GM12892 (cell line): ENCODE measurements at regions not wholly inside any gene's neighbourhood (a gene's known extent, or its start where the extent isn't known, plus 50 kb on each side); places are given as distances from the start of the nearest gene placed in this dataset.

Experiments
- DNase-seq: peaks from one replicate; pipeline ENCODE4 v3.0.0; 2011; ENCODE audit not compliant: insufficient read length
- FAIRE-seq: peaks from 2 replicates; lab custom pipeline; 2011; peaks lifted over from hg19 to GRCh38; lab: Jason Lieb, UNC
- POLR2A ChIP-seq: IDR thresholded peaks from 2 replicates; pipeline ENCODE4 v1.6.1; 2011; ENCODE audit warnings: low read depth, low read length, control low read depth
- POLR2AphosphoS5 ChIP-seq: IDR thresholded peaks from 2 replicates; pipeline ENCODE4 v1.6.1; 2011; ENCODE audit warnings: low read depth, low read length, control low read depth
- TAF1 ChIP-seq: IDR thresholded peaks from 2 replicates; pipeline ENCODE4 v1.6.1; 2011; ENCODE audit warnings: low read depth, mild to moderate bottlenecking, control low read depth, low read length, borderline replicate concordance

DNA sequence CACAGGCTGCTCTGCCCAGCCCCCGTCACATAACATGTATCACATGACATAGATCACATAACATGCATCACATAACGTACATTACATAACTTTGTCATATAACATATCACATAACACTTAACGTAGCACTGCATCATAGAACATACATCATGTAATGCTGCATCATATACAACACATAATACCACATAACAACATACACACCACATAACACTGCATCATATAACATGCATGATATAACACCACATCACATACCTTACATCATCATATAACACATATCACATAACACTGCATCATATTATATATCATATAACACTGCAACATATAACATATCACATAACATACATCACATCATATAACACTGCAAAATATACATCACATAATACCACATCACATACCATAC is 83.8 kb downstream of the AXIN2 start:
- no peak for DNase-seq
- TF ChIP-seq POLR2AphosphoS5 (no peak), TAF1 (no peak), POLR2A (no peak)
- FAIRE-seq = no peak

DNA sequence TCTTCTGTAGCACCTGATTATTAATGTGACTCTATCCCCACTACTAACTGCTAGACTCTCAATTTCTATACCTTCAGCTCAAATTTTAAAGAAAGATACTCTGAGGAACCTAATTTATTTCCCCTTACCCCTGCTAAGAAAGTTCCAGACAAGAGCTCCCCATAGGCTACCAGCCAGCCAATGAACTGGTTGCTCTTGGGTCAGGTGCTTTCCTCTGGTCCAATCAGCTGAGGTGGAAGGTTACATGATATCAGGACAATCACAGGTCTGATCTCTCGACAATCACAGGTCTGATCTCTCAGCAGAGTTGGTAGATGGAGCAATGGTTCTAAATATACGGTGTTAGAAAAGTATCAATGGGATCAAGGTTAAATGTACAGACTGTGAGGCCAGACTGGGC is 86.8 kb downstream of the AXIN2 start:
- TF ChIP-seq POLR2A (no peak), POLR2AphosphoS5 (no peak), TAF1 (no peak)
- DNase-seq (no peak), FAIRE-seq (no peak)

DNA sequence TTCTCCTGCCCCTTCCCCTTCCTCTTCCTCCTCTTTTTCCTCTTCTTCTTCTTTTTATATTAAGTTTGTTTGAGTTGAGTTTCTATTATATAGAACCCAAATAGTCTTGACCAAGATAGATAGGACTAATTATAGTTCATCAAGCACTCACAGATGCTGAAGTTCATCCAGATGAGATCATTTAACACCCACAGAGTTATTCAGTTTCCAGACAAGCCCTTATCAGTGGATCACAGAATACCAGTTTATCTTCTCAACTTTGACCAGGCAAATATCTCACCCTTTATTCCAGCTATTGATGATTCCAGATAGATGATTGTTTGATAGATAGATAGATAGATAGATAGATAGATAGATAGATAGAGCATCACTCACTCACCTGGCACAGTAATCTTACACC is 87.5 kb downstream of the AXIN2 start:
- FAIRE-seq (no peak), DNase-seq (no peak)
- no peak for TF ChIP-seq POLR2AphosphoS5
- no peak for TF ChIP-seq TAF1
- no peak for TF ChIP-seq POLR2A

- no peak for TF ChIP-seq POLR2A
- TF ChIP-seq POLR2AphosphoS5 = no peak
- DNase-seq (no peak), FAIRE-seq (no peak)
These were observed 88.1 kb downstream of the AXIN2 start for GRCh38 chr17:65473363-65473762.

- no peak for FAIRE-seq
- DNase-seq = no peak
- no peak for TF ChIP-seq POLR2AphosphoS5
- no peak for TF ChIP-seq POLR2A
- TF ChIP-seq TAF1 = no peak
These were observed 88.7 kb downstream of the AXIN2 start for GRCh38 chr17:65472666-65473309.

GRCh38 chr17:65470783-65471182 is 90.7 kb downstream of the AXIN2 start:
- TF ChIP-seq POLR2AphosphoS5 = no peak
- no peak for TF ChIP-seq TAF1
- TF ChIP-seq POLR2A = no peak
- no peak for DNase-seq
- FAIRE-seq = no peak

DNA sequence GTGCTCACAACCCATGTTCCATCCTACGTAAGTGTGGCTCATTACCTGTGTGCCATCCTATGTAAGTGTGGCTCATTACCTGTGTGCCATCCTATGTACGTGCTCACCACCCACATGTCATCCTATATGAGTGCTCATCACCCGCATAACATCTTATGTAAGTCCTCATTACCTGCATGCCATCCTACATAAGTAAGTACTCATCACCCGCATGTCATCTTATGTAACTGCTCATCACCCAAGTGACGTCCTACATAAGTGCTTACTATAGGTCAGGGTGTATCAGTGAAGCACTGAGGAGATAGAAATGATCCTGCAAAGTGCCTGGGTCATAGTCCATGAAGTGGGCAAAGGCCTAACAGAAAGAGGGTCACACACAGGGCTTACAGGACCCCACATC is 93.1 kb downstream of the AXIN2 start:
- no peak for DNase-seq
- TF ChIP-seq TAF1 (no peak), POLR2A (no peak), POLR2AphosphoS5 (no peak)
- no peak for FAIRE-seq

DNA sequence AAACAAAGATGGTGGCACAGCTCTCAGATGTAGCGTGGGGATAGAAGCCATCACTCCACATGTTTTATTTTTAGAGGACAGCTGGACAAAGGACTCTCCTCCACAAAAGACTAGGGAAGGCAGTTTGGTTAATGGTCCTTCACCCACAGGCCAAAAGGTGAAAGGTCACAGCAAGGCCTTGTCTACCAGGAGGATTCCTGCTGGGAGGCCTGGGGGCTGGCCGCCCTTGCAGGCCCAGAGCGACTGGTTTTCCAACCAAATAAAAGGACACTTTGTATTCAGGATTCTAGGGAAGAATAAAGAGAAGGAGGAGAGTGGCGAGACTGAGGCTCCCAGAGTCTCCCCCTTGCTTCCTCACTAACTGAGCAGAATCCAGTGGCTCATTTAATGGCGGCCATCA is 94.3 kb downstream of the AXIN2 start:
- TF ChIP-seq POLR2A (no peak), POLR2AphosphoS5 (no peak), TAF1 (no peak)
- no peak for DNase-seq
- FAIRE-seq = no peak

DNA sequence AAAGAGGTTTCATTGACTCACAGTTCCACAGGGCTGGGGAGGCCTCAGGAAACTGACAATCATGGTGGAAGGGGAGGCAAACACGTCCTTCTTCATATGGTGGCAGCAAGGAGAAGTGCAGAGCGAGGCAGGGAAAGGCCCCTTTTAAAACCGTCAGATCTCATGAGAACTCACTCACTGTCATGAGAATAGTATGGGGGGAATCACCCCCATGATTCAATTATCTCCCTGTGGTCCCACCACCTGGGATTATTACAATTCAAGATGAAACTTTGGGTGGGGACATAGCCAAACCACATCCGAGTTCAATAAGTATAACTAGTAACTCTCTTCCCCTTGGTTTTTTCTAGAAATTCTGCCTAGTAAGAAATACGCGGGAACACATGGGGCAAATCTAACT is 94.9 kb downstream of the AXIN2 start:
- no peak for TF ChIP-seq POLR2A
- no peak for TF ChIP-seq TAF1
- TF ChIP-seq POLR2AphosphoS5 = no peak
- DNase-seq = no peak
- FAIRE-seq = no peak

DNA sequence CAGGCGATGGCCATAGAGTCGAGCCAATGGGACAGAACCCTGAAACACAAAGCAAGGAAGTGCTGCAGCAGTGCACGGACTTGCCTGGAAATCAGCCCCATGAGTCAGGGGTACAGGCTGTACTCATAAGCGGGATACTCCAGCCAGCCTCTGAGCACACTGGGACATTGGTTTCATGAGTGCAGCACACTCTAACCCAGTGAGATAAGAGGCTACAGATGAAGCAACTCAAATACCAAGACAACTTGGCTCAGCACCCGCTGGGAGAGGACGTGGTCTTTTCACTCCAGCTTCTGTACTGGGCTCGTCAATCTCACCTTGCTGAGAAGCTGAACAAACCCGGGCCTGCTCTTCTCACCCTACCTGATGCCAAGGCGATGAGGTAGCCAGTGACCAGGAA is 98.2 kb downstream of the AXIN2 start:
- FAIRE-seq = no peak
- TF ChIP-seq POLR2A = no peak
- no peak for TF ChIP-seq POLR2AphosphoS5
- TF ChIP-seq TAF1 = no peak
- DNase-seq = no peak

DNA sequence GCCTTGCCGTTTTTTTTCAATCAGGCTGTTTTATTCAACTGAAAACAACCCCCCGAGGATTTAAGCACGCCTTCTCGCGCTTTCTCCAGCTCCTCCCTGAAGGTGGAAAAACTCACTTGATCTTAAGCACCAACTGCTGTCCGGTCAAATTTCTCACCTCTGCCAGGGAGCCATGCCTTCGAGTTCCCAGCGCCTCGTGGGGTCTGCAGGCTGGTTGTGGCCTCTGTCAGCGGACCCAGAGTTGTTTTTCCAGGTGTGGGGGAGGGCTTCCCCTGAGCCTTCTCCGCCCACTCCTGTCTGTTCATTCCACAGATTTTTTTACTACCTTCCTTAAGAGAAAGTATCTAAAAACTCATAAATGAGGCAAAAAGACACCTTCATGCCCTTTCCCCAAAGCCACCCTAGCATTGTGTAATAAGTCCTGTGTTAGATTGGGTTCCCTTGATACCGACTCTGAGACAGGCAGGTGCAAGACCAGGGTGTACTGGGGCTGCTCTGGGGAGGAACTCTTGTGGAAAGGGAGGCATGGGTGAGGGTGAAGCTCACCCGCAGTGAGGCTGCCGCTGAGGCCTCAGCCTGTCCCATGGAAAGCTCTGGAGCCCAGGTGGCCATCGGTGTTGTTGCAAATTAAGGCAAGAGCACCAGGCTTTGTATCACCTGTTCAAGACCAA is 101.6 kb downstream of the AXIN2 start:
- FAIRE-seq (no peak), DNase-seq (no peak)
- TF ChIP-seq POLR2A (no peak), TAF1 (no peak), POLR2AphosphoS5 (no peak)

- DNase-seq = no peak
- no peak for TF ChIP-seq POLR2A
- no peak for TF ChIP-seq TAF1
- no peak for TF ChIP-seq POLR2AphosphoS5
- no peak for FAIRE-seq
These were observed 103.7 kb downstream of the AXIN2 start for GRCh38 chr17:65457635-65458257.
